ENCODE measurements at regions not wholly inside any gene's neighbourhood (a gene's known extent, or its start where the extent isn't known, plus 50 kb on each side); places are given as distances from the start of the nearest gene placed in this dataset.
A peak's percentile ranks its signal among the peaks of the same experiment; 100 is the strongest.
"Not testable (repeated sequence)": the region's sequence is repeated elsewhere in the genome, so short reads cannot be mapped to it uniquely, and the experiment has no call there.

DNA sequence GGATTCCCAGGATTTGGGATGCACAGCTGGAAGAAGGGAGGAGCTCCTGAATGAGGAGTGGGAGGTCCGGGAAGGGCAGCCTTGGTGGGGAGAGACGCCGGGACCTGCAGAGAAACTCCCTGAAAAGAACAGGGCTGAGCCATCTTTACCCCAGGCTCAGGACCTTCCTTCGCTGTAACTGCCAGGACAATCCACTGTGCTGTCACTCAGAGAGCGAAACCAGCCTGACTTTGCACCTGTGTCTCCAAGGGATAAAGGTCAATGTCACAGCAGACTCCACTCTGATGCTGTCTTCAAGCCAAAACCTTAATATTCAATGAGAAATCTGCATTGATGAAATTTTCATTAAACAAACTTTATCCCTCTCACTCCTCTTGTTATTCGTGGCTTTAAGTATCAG lies 235.4 kb upstream of the SULF2 start:
- DNase-seq: not testable (repeated sequence)

DNA sequence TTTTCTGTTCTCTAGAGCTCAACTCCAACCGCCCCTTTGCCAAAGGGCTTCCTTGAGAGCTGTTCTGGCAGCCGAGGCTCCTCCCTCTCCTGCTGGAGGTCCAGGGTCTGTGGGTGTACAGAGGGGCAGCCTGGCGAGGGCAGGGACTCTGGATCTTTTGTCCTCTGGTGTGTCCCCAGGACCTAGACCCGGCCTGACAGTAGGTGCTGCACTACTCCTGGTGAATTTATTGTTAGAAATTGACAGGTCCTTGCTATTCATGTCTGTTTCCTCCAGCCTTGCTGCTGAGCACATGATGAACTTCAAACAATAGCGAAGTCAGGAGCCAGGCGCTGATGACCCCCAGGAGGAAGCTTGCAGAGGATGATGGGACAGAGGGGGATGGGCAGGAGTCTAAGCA lies 234.7 kb upstream of the SULF2 start:
- DNase-seq: no peak

DNA sequence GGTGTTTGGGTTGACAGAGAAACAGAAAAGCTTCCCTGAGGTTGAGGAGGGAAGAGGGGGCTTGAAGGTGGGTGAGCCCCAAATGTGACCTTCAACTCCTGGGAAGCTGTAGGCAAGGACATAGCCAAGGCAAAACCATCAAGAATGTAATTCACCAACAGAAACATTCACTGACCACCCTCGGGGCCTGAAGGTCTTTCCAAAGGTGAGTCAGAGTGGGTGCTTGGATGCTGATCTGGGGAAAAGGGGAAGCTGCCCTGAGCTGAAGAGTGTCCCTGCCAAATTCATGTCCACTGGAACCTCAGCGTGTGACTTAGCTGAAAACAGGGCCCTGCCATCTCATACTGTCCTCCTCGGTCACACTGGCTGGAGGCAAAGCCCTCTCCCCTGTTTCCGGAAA lies 234.2 kb upstream of the SULF2 start:
- DNase-seq: no peak

DNA sequence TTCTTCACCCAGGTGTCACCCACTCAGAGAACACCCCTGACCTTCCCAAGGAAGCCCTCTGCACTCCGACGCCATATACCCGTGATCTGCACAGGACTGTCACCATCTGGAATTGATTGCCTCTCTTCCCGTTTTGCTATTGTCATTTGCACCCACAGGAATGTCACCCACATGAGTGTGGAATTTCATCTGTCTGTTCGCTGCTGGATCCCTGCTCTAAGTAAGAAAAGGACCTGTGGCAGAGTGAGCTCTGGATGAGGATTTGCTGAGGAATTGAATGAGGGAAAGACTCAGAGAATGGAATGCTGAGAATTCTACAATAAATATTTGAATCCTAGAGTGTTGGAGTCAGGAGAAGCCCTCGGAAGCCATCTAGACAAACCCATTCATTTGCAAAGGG lies 233.6 kb upstream of the SULF2 start:
- DNase-seq: not testable (repeated sequence)

DNA sequence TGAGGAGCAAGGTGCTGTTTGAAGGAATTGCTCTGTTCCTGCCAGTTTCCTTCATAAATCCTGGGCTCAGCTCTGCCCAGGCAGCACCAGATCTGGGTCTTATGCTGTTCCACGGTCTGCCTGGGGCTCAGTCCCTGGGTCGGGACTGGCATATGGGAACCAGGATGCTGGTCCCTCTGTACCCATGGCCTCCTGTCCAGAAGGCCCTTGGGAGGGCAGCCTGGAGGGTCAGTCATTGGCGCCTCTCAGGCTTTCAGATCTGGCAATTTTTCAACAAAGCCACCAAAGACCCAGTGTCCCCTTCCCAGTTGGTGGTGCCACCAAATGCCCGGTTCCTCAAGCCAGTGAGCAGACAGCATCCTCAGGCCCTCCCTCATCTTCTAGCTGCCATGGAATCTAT lies 232.7 kb upstream of the SULF2 start:
- DNase-seq: no peak

DNA sequence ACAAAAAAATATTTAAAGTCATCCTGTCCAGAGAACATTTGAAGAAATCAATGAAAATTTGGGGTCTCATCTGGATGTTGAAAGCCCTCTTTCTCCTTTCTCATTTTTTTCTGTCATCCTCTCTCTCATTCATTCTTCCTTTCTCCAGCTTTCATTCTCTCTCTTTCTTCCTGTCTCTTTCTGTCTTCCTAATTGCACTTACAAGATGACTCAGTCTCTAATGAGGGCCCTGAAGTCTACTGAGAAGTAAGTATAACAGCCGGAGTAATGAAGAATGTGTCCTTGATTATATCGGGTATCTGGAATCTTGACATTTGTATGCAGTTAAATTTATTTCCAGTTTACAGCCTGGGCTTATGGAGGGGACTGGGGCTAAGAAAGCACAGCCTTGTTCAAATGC lies 232.2 kb upstream of the SULF2 start:
- DNase-seq: no peak

DNA sequence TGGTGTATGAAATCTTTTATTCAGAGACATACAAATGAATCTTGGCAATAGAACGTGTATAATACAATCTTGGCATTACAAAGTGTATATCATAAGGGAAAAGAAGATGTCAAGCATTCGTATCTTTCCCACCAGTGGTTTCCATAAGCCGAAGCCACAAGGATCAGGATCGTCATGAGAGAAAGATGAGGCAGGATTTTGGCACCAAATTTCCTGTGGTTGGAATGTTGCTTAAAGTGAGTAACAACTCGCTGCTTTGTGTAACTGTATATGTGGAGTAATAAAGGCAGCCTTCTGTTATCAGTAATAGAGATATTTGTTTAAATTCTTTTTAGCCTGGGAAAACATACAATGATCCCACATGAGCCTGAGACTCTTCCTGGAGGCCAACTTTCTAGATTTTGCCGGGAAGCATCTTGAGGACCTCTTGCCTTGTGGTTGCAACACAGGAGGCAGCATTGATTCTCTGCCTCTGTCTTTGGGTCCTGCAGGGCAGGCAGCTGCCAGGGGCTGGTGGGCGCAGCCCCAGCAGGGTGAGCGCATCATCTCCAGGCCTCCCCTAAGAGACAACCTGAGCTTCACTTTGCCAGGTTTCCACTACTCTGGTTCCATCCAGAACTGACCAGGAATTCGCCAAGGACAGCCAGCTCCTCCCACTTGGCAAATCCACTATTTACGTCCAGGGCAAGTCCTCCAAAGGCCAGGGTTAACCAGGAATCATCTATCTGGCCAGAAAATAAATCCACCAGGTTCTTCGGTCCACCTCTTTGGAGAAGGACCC lies 230.9 kb upstream of the SULF2 start:
- no peak for DNase-seq

DNA sequence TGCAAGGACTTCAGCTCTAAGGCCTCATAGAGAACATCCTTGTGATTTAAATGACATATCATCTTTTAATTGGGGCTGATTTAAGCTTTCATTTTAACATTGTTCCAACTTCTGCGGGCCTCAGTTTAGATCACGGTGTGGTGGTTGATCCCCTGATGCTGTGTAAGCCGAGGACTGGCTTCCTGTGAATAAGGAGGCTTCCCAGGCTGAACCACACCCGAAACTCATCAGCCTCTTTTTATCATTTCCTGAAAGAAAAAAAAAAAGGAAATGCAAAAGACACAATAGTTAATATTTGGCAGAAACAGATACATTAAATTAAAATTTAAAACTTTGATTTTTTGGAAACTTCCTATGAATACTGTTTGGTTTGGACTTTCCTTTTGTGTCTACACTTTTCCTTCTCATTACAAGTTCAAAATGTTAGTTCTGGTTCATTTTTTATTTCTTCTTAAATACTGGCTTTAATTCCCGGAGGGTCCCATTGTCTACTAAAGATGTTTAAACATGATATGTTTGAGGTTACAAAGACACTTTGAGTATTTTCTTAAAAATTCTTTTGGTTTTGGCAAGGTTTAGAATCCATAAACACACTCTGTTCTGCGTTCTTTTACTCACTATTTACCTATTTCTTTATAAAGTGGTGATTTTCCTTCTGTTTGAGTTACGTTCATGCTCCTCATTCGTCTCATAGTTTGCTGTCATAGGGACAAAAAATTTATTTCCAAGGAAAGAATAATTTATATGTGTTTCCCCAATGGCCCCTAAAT lies 230.0 kb upstream of the SULF2 start:
- DNase-seq: no peak

DNA sequence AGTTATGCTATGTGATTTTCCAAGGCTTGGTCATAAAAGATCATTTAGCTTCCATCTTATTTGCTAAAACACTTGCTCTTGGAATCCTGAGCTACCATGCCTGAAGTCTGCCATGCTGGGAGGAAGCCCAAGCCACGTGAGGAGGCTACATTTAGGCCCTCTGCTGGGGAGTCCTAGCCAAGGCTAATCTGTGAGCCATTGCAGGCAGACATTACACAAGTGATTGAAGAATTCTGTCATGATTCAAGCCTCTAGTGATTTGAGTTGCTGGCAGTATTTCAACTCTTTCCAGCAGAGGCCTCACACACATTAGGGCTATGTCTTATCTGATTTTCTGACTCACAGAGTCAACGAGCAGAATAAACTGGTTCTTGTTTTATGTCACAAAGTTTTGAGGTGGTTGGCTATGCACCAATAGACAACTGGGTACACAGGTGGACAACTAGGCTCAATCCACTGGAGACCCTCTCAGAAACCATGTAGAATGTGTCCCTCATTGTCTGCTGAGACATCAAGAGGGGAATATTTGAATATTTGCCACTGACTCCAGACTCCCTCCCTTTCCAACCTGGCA lies 227.2 kb upstream of the SULF2 start:
- DNase-seq: peak; percentile 26 to 48

DNA sequence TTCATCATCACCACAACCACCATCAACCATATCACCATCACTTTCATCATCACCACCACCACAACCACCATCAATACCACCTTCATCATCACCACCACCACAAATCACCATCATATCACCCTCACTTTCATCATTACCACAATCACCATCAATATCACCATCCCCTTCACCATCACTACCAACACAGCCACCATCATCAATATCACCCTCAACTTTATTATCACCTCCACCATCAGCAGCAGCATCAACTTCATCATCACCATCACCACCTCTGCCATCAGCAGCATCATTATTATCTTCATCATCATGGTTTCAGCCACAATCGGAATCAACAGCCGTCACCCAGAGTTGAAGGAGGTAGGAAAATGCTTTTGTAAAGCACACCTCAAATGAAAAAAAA lies 225.7 kb upstream of the SULF2 start:
- DNase-seq: no peak

DNA sequence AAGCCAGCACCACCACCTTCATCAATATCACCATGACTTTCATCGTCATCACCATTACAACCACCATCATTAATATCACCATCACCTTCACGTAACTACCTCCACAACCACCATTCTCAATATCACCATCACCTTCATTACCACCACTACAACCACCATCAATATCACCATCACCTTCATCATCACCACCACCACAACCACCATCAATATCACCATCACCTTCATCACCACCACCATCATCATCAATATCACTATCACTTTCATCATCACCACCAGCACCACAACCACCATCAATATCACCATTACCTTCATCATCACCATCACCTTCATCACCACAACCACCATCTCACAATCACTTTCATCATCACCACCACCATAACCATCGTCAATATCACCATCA lies 225.3 kb upstream of the SULF2 start:
- no peak for DNase-seq

DNA sequence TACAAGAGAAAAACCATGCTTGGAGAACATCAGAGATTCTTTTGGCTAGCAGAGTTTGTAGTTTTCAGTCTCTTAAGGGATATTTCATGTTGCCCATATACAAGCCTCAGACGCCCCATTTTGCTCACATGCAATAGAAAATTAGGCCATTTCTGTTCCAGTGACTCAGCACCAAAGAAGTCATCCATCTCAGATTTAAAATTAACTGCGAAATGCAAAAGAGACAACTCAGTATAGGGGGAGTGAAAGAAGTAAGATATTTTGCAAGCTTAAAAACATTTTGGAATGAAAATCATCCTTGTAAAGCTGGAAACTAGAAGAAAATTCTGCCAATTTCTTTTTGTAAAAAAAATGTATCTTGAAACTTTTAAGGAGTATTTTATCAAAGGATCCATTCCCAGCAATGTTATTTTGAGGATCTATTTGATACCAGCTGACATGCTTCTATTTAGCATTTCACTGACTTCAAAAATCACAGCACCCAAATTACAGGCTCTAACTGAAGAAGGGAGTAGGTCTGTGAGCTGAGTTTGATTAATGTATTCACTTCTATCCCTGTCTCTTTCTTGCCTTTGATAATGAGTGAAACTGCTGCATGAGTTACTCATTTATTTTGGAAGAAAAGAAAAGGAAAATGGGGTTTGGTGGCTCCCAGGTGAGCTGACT lies 223.7 kb upstream of the SULF2 start:
- no peak for DNase-seq

DNA sequence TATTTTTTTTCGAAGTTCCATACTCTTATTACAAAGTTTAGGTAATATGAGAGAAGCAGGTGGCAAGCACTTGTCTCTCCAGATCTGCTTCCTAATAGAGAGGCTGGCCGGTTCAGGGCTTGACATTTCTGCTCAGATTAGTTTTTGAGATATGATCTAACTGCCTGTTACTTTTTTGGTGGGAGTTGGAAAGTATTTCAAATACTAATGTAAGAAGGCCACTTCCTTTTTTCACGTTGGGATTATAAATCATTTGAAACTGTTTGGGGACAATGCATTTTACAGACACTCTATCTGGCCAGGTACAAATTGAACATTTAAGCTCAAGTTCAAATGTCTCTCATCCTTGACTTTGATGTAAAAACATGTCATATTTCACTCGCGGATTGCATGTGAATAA lies 222.1 kb upstream of the SULF2 start:
- no peak for DNase-seq

DNA sequence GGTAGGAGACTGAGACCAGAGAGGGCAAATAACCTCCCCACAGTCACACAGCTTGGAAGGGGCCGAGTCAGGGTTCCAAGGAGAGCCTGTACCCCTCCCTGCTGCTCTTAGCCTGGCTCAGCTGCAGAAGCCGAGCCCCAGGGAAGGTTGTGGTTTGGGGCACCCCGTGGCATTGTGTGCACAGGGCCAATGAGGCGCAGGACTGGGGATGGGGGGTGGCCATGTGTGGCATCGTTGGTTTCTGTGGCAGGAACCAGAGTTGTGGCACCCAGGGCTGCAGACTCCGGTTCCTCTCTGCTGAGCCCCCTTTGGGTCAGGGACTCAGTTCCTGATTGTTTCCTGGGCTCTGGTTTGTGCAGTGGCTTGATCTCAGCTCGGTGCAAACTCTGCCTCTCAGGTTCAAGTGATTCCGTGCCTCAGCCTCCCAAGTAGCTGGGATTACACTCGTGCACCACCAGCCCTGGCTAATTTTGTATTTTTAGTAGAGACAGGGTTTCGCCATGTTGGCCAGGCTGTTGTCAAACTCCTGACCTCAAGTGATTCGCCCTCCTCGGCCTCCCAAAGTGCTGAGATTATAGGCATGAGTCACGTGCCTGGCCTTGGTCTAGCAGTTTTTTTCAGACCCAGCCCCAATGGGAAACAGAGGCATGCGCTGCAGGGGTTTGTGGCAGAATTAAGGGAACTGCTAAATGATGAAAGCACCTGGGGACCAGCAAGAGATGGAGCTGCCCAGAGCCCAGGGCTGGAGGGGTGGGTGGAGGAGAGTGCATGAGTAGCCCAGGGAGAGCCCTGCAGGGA lies 221.0 kb upstream of the SULF2 start:
- DNase-seq: no peak

DNA sequence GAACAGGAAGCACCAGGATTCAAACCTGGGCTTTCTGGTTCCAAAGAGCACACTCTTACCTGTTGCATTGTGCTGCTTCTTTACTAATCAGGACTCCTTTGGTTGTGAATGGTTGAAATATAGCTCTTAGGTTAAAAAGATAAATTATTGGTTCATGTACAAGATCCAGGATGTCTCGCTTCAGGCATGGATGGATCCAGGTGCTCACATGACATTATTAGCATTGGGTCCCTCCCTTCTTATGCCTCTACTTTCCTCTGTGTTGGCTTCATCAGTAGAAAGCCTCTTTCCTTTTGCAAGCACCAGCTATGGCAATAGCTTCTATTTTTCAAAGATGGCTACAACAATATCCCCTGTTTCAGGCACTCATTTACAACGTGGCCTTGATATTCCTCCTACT lies 217.7 kb upstream of the SULF2 start:
- DNase-seq: no peak

DNA sequence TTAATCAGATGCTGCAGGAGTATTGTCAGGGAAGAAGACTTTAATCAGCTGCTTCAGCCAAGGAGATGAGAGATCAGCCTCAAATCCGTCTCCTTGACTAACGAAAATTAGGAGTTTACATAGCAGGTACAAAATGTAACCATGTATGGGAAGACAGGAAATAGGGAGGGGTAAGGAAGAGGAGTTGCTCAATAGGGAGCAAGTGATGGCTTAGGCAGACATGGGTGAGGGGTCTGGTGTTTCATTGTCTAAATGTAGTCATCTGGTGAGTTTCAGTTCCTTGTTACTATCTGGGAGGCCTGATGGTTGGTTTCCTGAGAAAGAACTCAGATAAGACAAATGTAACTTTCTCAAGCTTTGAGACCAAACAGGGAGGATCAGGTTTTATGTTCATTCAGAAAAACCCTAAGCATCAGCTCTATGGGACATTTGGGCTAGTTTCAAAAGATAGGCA lies 217.3 kb upstream of the SULF2 start:
- DNase-seq: no peak

DNA sequence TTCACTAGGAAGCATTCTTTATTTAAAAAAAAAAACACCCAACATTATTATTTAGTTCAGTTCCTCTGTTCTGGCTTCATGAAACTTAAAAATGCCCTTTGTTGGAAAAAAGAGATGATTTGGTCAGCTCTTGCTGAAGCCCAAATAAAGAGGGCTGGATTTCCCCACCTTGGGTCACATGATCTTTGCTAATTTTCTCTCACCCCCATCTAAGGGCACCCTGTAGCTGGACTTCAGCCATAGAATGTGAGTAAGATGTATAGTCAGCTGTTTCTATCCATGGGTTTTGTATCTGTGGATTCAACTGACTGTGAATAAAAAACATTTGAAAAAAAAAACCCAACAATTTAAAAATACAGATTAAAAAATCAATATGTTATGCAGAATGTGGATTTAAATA lies 213.9 kb upstream of the SULF2 start:
- no peak for DNase-seq

DNA sequence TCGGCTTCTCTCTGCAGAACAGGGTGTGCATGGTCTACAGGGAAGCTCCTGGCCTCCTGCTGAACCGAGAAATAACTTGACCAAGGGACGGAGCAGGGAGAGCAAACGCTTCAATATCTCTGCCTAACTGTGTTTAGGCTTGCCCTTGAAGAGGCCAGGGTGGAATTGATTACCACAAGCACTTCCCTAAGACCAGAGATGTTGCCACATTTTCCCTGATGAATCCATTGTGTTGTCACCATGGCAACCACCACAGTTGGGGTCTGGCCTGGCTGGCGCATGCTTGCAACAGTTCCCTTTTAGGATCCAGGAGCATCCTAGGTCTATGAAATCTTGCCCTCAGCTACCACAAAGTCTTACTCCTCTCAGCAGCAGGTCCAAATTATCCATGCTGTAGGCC lies 213.5 kb upstream of the SULF2 start:
- no peak for DNase-seq

DNA sequence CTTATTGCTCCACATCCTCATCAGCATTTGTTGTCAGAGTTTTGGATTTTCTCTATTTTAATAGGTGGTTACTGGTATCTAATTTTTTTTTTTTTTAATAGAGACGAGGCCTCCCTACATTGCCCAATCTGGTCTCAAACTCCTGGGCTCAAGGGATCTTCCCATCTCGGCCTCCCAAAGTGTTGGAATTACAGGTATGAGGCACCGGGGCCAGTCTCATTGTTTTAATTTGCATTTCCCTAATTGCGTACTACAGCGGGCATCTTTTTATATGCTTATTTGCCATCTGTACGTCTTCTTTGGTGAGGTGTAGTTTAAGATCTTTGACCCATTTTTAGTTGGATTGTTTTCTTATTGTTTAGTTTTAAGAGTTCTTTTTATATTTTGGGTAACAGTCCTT lies 210.4 kb upstream of the SULF2 start:
- DNase-seq: no peak

DNA sequence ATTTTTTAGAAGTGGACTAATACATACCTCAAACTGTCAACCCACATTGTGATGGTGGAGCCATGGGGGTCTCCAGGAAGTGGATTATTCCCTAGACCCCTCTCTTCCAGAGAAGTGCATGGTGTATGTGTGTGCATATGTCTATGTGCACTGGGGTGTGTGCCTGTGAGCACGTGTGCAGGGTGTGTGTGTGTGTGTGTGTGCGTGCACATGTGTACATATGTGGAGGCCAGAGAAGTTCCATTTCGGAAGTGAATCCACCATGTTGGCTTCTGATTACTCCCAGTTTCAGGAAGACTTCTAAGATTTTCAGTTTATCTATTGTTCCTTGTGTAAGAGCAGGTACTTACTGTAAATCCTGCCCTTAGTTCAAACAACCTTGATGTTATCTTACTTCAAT lies 208.5 kb upstream of the SULF2 start:
- no peak for DNase-seq

DNA sequence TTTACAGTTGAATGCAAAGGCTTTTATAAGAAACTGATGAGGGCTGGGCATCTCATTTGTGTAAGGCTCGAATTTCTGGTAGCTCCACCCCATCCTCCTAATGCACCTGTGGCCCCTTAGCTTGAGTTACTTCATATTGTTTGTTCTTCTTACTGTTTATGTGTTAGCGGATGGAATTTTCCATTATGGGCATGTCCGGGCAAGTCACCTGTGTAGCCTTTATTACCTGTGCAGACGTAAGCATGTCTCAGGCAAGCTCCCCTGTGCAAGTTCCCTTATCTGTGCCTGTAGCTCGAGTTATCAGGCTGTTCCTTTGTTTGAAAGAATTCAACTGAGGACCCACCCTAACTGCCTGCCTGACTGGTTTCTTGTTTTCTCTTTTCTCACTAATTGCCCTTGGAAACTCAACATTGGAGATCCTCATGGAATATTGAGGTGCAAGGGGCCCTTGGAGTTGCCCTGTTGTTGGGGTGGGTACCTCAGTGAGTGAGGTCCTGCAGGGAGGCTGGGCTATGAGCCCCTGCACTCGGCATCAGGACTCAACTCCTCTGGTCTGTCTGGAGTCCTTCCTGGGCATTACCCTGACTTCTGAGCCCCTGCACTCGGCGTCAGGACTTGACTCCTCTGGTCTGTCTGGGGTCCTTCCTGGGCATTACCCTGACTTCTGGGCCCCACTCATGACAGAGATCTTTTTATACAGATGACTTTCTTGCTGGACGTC lies 207.9 kb upstream of the SULF2 start:
- DNase-seq: no peak

DNA sequence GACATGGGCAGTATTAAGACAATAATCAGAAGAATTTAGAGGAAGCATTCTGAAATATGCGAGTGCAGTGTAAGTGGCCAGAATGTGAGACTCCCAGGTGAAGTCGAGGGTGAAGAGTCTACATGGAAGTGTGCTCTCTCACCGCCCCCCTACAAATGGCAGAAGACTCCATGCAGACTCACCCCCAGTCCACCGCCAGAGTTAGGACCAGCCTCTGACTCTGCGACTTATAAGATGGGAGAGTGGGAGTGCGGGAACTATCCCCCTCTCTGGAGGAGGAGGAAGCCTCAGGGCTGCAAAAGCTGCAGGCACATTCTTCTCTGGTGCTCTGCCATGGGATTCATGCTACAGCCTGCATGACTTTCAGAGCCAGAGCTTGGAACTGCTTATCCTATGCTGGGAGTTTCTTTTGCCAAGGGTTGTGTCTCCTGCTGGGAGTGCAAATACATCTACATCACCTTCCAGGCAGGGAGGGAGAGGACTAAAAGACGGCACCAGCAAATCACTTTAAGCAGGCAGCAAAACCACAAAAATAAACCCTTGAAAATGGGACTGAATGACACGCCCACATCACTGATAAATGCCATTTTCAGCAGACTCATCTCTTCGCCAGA lies 206.7 kb upstream of the SULF2 start:
- peak; percentile 86 to 88 for DNase-seq
